HCT116 (cell line): ENCODE measurements at regions not wholly inside any gene's neighbourhood (a gene's known extent, or its start where the extent isn't known, plus 50 kb on each side); places are given as distances from the start of the nearest gene placed in this dataset.

Experiments used
- ATAC-seq: fragments of 200-7000 bp; cut with Tn5 transposase; 2 replicates; pipeline ENCODE4 v1.9.1; 2020; ENCODE audit warnings: mild to moderate bottlenecking, moderate library complexity
- BruUV-seq: library from RNA; stranded (reverse); fragments of 400-500 nt; replicated peaks from 2 replicates; lab custom pipeline; 2021; lab: Mats Ljungman, UMichigan
- CTCF ChIA-PET: fragments of 300-600 bp; sonication (Branson Sonifier 250); formaldehyde crosslinking; loops from one replicate; lab custom pipeline; 2021; ENCODE audit warnings: antibody characterized with exemption; lab: Charles Lee
- POLR2A ChIA-PET: fragments of 300-600, 350-600 bp; sonication (Branson Sonifier 250); formaldehyde crosslinking; loops from one replicate; lab custom pipeline; 2021; ENCODE audit warnings: antibody characterized with exemption; lab: Charles Lee
- RAD21 ChIA-PET, 2 experiments: fragments of 300-600 bp; sonication (Branson Sonifier 250); formaldehyde crosslinking; loops; one replicate each; lab custom pipeline; 2023; ENCODE audit warnings: low total read pairs in 2 of 2; ENCODE audit not compliant: uncharacterized antibody in 2 of 2, unreplicated experiment in 2 of 2, low non-redundant PET in 1 of 2; lab: Charles Lee
- DNase-seq: peaks from one replicate; pipeline ENCODE4 v3.0.0-alpha.2; 2010; ENCODE audit warnings: low read depth, low spot score
- H2AFZ ChIP-seq: fragments of 200-600 bp; shearing (Covaris generic), sonication (generic); 2 replicates; pipeline ENCODE4 v1.6.1; 2017; ENCODE audit warnings: low read depth, mixed run types, mixed read lengths, antibody characterized with exemption, low read length; ENCODE audit not compliant: poor library complexity, severe bottlenecking
- H3K27ac ChIP-seq: 2 replicates; pipeline ENCODE4 v1.5.1; 2012; ENCODE audit warnings: low read depth, low read length
- H3K27me3 ChIP-seq: fragments of 200-600 bp; sonication (generic); 2 replicates; pipeline ENCODE4 v1.6.1; 2016; ENCODE audit warnings: mixed run types, low read length, mixed read lengths; ENCODE audit not compliant: insufficient read depth
- H3K36me3 ChIP-seq, 2 experiments: fragments of 200-500 bp in 1 of 2; fragments of 200-600 bp in 1 of 2; sonication (Bioruptor generic) in 1 of 2; sonication (generic) in 1 of 2; 2 replicates each; pipeline versions ENCODE4 v1.5.1 to v1.6.1; 2014 to 2016; ENCODE audit warnings: low read length in 2 of 2, inconsistent platforms in 1 of 2, mixed read lengths in 1 of 2, mixed run types in 1 of 2; ENCODE audit not compliant: insufficient read depth in 2 of 2, control insufficient read depth in 1 of 2
- H3K4me1 ChIP-seq, 2 experiments: fragments of 200-600 bp in 1 of 2; sonication (generic) in 1 of 2; 2 replicates each; pipeline versions ENCODE4 v1.5.1 to v1.6.1; 2012 to 2017; ENCODE audit warnings: low read length in 2 of 2, inconsistent platforms in 1 of 2, mild to moderate bottlenecking in 1 of 2, mixed read lengths in 1 of 2, mixed run types in 1 of 2, moderate library complexity in 1 of 2; ENCODE audit not compliant: insufficient read depth in 2 of 2, control insufficient read depth in 1 of 2
- H3K4me2 ChIP-seq: fragments of 200-600 bp; sonication (generic); 2 replicates; pipeline ENCODE4 v1.6.1; 2017; ENCODE audit warnings: mixed run types, low read length, mixed read lengths
- H3K4me3 ChIP-seq, 2 experiments: fragments of 200-600 bp in 1 of 2; sonication (generic) in 1 of 2; replicated peaks in 1 of 2; 2 replicates each; pipeline ENCODE4 v1.5.1; 2011 to 2016; ENCODE audit warnings: low read length in 2 of 2, control low read depth in 1 of 2, low read depth in 1 of 2, mild to moderate bottlenecking in 1 of 2, mixed read lengths in 1 of 2, mixed run types in 1 of 2
- H3K79me2 ChIP-seq: fragments of 200-600 bp; sonication (generic); 2 replicates; pipeline ENCODE4 v1.6.1; 2017; ENCODE audit warnings: mild to moderate bottlenecking, mixed run types, low read length, moderate library complexity, mixed read lengths; ENCODE audit not compliant: insufficient read depth
- H3K9ac ChIP-seq: fragments of 200-600 bp; sonication (generic); 2 replicates; pipeline ENCODE4 v1.6.1; 2016; ENCODE audit warnings: low read length, mixed read lengths
- H3K9me2 ChIP-seq: fragments of 200-600 bp; sonication (generic), shearing (Covaris generic); 2 replicates; pipeline ENCODE4 v1.6.1; 2017; ENCODE audit warnings: mixed run types, mild to moderate bottlenecking, moderate library complexity; ENCODE audit not compliant: insufficient read depth
- H3K9me3 ChIP-seq, 2 experiments: fragments of 200-500 bp in 1 of 2; fragments of 200-600 bp in 1 of 2; sonication (Bioruptor generic) in 1 of 2; sonication (generic) in 1 of 2; 2 replicates each; pipeline ENCODE4 v1.6.1; 2014 to 2017; ENCODE audit warnings: low read length in 2 of 2, mixed read lengths in 2 of 2, inconsistent platforms in 1 of 2, low read depth in 1 of 2, mild to moderate bottlenecking in 1 of 2, mixed run types in 1 of 2, moderate library complexity in 1 of 2; ENCODE audit not compliant: control insufficient read depth in 1 of 2, insufficient read depth in 1 of 2
- H4K20me1 ChIP-seq: fragments of 200-600 bp; sonication (generic), shearing (Covaris generic); 2 replicates; pipeline ENCODE4 v1.6.1; 2017; ENCODE audit warnings: mixed run types, mild to moderate bottlenecking, moderate library complexity; ENCODE audit not compliant: insufficient read depth
- CBX3 ChIP-seq: IDR thresholded peaks from 2 replicates; pipeline ENCODE4 v1.6.1; 2012; ENCODE audit warnings: low read depth
- ELF1 ChIP-seq: IDR thresholded peaks from 2 replicates; pipeline ENCODE4 v1.6.1; 2012; ENCODE audit warnings: low read depth, borderline replicate concordance
- EZH2 ChIP-seq: fragments of 200-600 bp; sonication (generic); IDR thresholded peaks from 2 replicates; pipeline ENCODE4 v1.6.1; 2017; ENCODE audit warnings: antibody characterized with exemption, mixed run types
- FOSL1 ChIP-seq: IDR thresholded peaks from 2 replicates; pipeline ENCODE4 v1.6.1; 2012; ENCODE audit warnings: low read depth
- POLR2A ChIP-seq: IDR thresholded peaks from 2 replicates; pipeline ENCODE4 v1.7.0; 2011; ENCODE audit warnings: borderline replicate concordance; ENCODE audit not compliant: insufficient read depth, insufficient read length; ENCODE audit errors: extremely low read depth
- SIN3A ChIP-seq: IDR thresholded peaks from 2 replicates; pipeline ENCODE4 v1.6.1; 2012; ENCODE audit warnings: low read depth
- SP1 ChIP-seq: IDR thresholded peaks from 2 replicates; pipeline ENCODE4 v1.6.1; 2012; ENCODE audit warnings: low read depth
- SRF ChIP-seq: IDR thresholded peaks from 2 replicates; pipeline ENCODE4 v1.6.1; 2012; ENCODE audit warnings: low read depth
- YY1 ChIP-seq: IDR thresholded peaks from 2 replicates; pipeline ENCODE4 v1.6.1; 2011; ENCODE audit warnings: low read length, low read depth, moderate library complexity, mild to moderate bottlenecking; ENCODE audit not compliant: insufficient replicate concordance; ENCODE audit errors: extremely low read depth
- ZFX ChIP-seq: fragments of 450-650 bp; IDR thresholded peaks from 2 replicates; pipeline ENCODE4 v1.6.1; 2017
- intact Hi-C: fragments of 100-400 bp; cut with micrococcal nuclease; formaldehyde crosslinking; loops from 2 replicates; pipeline ENCODE4 v1.10.0; 2022

GRCh38 chr5:165795073-165795472, 2289.7 kb downstream of the MAT2B start:
- H2AFZ ChIP-seq, result no peak overlapping the region
- POLR2A ChIA-PET, result no interaction called here
- no peak for DNase-seq
- no peaks in the 10 kb centered on the region for H3K79me2 ChIP-seq
- no peak overlapping the region for H3K9ac ChIP-seq
- peaks cover 12 to 20% of the 10 kb centered on the region in 2 experiments; a peak in 2 of 4 replicates for H3K9me3 ChIP-seq
- no peak overlapping the region for H3K4me3 ChIP-seq
- no peak overlapping the region for H3K27ac ChIP-seq
- RAD21 ChIA-PET, result no interaction called here
- no peaks in the 10 kb centered on the region for H3K36me3 ChIP-seq
- H4K20me1 ChIP-seq, result no peaks in the 10 kb centered on the region
- TF ChIP-seq POLR2A (no peak), CBX3 (no peak), SP1 (no peak), ELF1 (no peak), ZFX (no peak), YY1 (no peak), SIN3A (no peak), EZH2 (no peak), SRF (no peak)
- H3K4me2 ChIP-seq, result no peak overlapping the region
- no peaks in the 10 kb centered on the region for H3K4me1 ChIP-seq
- no peaks in the 10 kb centered on the region for H3K27me3 ChIP-seq
- no peak for ATAC-seq
- intact Hi-C loops, result no loop called here
- no peaks in the 10 kb centered on the region for H3K9me2 ChIP-seq
- no TSS peak for BruUV-seq
- CTCF ChIA-PET, result no interaction called here

DNA sequence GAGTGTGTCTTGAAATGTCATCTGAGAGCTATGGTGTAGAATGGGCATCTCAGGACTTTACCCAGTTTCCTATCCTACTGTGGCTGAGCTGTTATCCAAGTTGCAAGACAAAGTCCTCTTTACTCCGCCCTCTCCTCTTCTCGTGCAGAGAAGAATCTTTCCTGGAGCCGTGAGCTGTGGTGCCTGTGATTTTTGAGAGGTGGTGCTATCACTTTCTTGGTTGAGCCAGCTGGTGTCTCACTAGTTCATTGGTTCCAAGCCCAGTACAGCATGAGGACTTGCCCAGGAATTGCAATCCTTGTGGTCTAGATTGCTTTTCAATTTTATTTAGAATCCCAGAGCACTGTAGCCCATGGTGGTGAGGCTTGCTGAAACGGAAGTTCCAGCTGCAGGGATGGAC, 2300.3 kb downstream of the MAT2B start:
- Histone ChIP-seq H3K4me1 (no peaks in the 10 kb centered on the region), H3K79me2 (no peaks in the 10 kb centered on the region), H3K9ac (no peak overlapping the region), H3K4me3 (no peak overlapping the region), H3K9me2 (no peaks in the 10 kb centered on the region), H3K4me2 (no peak overlapping the region), H4K20me1 (no peaks in the 10 kb centered on the region), H3K27ac (no peak overlapping the region), H3K36me3 (no peaks in the 10 kb centered on the region), H3K9me3 (peaks cover 0 to 19% of the 10 kb centered on the region in 2 experiments; a peak in 2 of 4 replicates), H2AFZ (no peak overlapping the region), H3K27me3 (no peaks in the 10 kb centered on the region)
- ChIA-PET RAD21 (no interaction called here), CTCF (no interaction called here), POLR2A (no interaction called here)
- DNase-seq, result no peak
- no peak for ATAC-seq
- no TSS peak for BruUV-seq
- TF ChIP-seq CBX3 (no peak), FOSL1 (no peak)
- intact Hi-C loops, result no loop called here
